NCI-H446 (cell line): ENCODE measurements at regions not wholly inside any gene's neighbourhood (a gene's known extent, or its start where the extent isn't known, plus 50 kb on each side); places are given as distances from the start of the nearest gene placed in this dataset.
"Not testable (repeated sequence)": the region's sequence is repeated elsewhere in the genome, so short reads cannot be mapped to it uniquely, and the experiment has no call there.

Source experiments
- DNase-seq, 2 experiments: peaks; one replicate each; lab custom pipeline; 2025; lab: John Stamatoyannopoulos, UW

DNA sequence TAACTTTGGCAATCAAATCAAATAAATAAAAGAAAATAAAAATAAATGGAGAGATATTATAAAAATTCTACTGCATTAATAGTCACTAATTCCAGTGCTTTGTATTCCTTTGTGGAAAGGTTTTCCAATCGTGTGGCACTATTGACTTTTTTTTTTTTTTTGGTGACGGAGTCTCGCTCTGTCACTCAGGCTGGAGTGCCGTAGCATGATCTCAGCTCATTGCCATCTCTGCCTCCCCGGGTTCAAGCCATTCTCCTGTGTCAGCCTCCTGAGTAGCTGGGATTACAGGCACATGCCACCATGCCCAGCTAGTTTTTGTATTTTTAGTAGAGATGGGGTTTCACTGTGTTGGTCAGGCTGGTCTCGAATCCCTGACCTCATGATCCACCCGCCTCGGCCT, 122.3 kb downstream of the HS3ST3B1 start:
- DNase-seq, result not testable (repeated sequence)

DNA sequence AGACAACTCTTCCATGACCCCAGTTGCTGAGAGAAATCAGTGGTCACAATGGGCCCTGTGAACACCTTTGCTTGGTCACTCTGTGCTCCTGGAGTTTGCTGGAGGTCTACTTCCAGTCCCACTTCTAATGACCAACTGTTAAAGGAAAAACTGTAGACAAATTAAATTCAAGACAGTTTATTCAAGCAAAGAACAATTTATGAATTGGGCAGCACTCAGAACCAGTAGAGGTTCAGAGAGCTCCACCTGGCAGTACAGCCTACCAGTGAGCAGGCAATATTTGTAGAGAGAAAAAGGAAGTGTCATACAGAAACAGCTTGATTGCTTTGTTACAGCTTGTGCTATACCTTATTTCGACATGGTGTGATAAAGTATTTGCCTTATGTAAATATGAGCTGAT, 116.5 kb downstream of the HS3ST3B1 start:
- DNase-seq, result no peak

DNA sequence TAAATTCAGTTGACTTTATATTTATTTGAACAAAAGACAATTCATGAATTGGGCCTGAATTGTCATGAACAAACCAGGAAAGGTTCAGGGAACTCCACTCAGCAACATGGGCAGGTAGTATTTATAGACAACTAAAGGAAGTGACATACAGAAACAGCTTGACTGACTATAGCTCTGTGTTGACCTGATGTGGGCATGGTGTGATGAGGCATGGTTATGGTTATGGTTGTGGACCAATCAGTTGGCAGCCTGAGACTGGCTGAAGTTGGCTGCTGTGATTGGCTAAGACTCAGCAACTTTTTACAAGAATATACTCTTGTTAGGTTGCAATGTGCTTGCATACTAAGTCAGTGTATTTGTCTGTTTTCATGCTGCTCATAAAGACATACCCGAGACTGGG, 108.4 kb downstream of the HS3ST3B1 start:
- no peak for DNase-seq

- no peak for DNase-seq
These were observed 106.7 kb downstream of the HS3ST3B1 start for GRCh38 chr17:14407541-14407940.

DNA sequence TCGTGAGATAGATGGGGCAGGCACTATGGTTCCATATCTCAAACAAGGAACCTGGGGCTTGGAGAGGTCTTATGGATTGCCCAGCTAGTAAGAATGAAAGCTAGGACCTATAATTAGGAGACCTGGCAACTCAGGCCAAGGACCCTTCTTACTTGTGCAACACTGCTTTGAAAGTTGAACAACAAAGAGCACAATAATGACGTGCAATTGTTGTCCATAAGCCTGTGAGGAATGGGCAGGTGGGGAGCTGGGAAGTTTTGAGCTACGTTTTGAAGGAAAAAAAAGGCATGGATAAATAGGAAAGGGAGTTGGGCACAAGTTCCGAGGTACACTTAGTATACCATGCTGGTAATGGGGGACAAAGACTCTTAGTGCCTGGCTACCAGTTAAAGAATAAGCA, 104.3 kb downstream of the HS3ST3B1 start:
- DNase-seq, result no peak
